Heart left ventricle (tissue), 13 donors: ENCODE measurements at regions not wholly inside any gene's neighbourhood (a gene's known extent, or its start where the extent isn't known, plus 50 kb on each side); places are given as distances from the start of the nearest gene placed in this dataset.

Experiments
- CTCF ChIP-seq, 12 donors: fragments of 200-600 bp; sonication (generic) in 4 of 12; IDR thresholded peaks; one replicate each; pipeline versions ENCODE4 v1.5.0 to v1.8.0; 2018 to 2022; ENCODE audit warnings: antibody characterized with exemption in 12 of 12, mild to moderate bottlenecking in 5 of 12
- POLR2A ChIP-seq, 2 donors: fragments of 450-650 bp; IDR thresholded peaks; one replicate each; pipeline ENCODE4 v1.6.1; 2017; ENCODE audit warnings: antibody characterized with exemption in 2 of 2, mild to moderate bottlenecking in 2 of 2, moderate library complexity in 2 of 2
- donor health status: ischemic (EF 13 %, LVEDD 7.1; RV severe dilation, severe dysfunction).
- donor health status: DM: no; HTN: yes; CAD: no.
- donor health status: DM: no; HTN: no; CAD: no.
- donor health status: ischemic (EF 25% LVEDD 6.9; RV normal size, moderate dysfunction).
- donor health status: ischemic (EF 25% LVEDD 5.7; RV mildly dilated, moderate dysfunction).
- donor health status: ischemic (EF 35%, LVEDD 5.7; RV mildly dilated, moderate dysfunction).
- donor health status: nonischemic (EF 11% LVEDD 7.7; RV severe dilation, severe dysfunction).
- donor health status: DM: yes; HTN: yes; CAD: no.
- donor health status: PGD.
- donor health status: ischemic (EF 29% LVEDD 5.4; RV normal size, mild dysfunction).
- donor health status: nonischemic (EF 23%, LVEDD 6.1; RV moderate dilation, normal function).

- no peak for TF ChIP-seq CTCF (IDR thresholded peaks at IDR 0.05)
- TF ChIP-seq POLR2A (IDR thresholded peaks at IDR 0.05), result no peak
Measured at GRCh38 chr10:8508882-8509281, 454.4 kb downstream of the GATA3 start.
